ENCODE measurements at regions not wholly inside any gene's neighbourhood (a gene's known extent, or its start where the extent isn't known, plus 50 kb on each side); places are given as distances from the start of the nearest gene placed in this dataset.

DNA sequence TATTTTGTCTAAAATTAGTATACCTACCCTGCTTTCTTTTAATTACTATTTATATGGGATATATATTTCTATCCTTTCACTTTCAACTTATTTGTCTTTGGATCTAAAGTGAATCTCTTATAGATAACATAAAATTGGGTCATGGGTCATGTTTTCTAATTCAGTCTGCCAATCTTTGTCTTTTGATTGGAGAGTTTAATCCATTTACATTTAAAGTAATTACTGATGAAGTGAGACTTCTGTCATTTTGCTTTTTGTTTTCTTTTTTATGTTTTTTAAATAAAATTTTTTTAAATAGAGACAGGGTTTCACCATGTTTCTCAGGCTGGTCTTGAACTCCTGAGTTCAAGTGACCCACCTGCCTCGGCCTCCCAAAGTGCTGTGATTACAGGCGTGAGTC lies 50.5 kb upstream of the PRDM1 start:
- POLR2A ChIA-PET (ENCODE audit: low non-redundant PET) = no interaction called here

DNA sequence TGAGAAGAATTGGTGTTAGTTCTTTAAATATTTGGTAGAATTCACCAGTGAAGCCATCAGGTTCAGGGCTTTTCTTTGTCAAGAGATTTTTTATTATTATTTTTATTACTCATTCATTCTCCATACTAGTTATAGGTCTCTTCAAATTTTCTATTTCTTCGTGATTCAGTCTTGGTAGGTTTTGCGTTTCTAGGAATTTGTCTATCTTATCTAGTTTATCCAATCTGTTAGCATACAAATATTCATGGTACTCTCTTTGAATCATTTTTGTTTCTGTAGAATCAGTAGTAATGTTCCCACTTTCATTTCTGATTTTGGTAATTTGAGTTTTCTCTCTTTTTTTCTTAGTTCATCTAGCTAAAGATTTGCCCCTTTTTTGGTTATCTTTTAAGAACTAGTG lies 52.3 kb upstream of the PRDM1 start:
- TF ChIP-seq, protein P1, sequence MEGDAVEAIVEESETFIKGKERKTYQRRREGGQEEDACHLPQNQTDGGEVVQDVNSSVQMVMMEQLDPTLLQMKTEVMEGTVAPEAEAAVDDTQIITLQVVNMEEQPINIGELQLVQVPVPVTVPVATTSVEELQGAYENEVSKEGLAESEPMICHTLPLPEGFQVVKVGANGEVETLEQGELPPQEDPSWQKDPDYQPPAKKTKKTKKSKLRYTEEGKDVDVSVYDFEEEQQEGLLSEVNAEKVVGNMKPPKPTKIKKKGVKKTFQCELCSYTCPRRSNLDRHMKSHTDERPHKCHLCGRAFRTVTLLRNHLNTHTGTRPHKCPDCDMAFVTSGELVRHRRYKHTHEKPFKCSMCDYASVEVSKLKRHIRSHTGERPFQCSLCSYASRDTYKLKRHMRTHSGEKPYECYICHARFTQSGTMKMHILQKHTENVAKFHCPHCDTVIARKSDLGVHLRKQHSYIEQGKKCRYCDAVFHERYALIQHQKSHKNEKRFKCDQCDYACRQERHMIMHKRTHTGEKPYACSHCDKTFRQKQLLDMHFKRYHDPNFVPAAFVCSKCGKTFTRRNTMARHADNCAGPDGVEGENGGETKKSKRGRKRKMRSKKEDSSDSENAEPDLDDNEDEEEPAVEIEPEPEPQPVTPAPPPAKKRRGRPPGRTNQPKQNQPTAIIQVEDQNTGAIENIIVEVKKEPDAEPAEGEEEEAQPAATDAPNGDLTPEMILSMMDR (conservative IDR thresholded peaks at IDR 0.05; ENCODE audit: low read depth) = no peak
- no peak overlapping the region for H3K27ac ChIP-seq
- ChIA-PET POLR2A (ENCODE audit: low non-redundant PET) (no interaction called here), CTCF (interaction anchor here (0.5 kb wide), 2 partner anchors 156 to 1085 kb away, joined by 3 read pairs; no protein-coding TSS in a partner anchor)
- no peak for DNase-seq (ENCODE audit: low spot score)

More for the DNA sequence above, 50.5 kb upstream of the PRDM1 start:
- DNase-seq (ENCODE audit: low spot score) = no peak
- CTCF ChIA-PET = no interaction called here
- TF ChIP-seq, protein P1 (conservative IDR thresholded peaks at IDR 0.05; ENCODE audit: low read depth) = no peak
- no peak overlapping the region for H3K27ac ChIP-seq

DNA sequence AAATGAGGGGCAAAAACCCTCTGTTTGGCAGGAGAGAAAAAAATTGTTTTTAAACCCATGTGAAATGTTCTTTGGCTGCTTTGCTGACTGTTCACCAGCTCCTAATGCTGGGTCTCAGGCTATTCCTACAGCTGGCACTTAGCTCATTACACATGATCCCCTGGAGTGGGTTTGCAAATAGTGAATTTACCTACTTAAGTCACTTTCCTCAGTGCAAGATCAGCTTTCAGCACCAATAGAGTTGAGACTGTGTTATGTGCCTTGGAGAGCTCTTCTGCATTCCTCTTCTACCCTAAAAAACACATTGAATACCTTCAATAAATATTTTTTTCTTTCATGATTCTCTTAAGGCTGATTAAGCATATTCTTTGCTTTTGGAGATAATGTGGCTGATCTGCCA lies 58.4 kb upstream of the PRDM1 start:
- DNase-seq (ENCODE audit: low spot score) = no peak
- H3K27ac ChIP-seq = no peak overlapping the region
- ChIA-PET POLR2A (ENCODE audit: low non-redundant PET) (no interaction called here), CTCF (interaction anchor here (0.5 to 0.6 kb wide), 2 partner anchors 78 to 333 kb away, joined by 3 to 5 read pairs; partner anchors contain the start of gene CRYBG1)
- TF ChIP-seq, protein P1 (conservative IDR thresholded peaks at IDR 0.05; ENCODE audit: low read depth) = no peak

DNA sequence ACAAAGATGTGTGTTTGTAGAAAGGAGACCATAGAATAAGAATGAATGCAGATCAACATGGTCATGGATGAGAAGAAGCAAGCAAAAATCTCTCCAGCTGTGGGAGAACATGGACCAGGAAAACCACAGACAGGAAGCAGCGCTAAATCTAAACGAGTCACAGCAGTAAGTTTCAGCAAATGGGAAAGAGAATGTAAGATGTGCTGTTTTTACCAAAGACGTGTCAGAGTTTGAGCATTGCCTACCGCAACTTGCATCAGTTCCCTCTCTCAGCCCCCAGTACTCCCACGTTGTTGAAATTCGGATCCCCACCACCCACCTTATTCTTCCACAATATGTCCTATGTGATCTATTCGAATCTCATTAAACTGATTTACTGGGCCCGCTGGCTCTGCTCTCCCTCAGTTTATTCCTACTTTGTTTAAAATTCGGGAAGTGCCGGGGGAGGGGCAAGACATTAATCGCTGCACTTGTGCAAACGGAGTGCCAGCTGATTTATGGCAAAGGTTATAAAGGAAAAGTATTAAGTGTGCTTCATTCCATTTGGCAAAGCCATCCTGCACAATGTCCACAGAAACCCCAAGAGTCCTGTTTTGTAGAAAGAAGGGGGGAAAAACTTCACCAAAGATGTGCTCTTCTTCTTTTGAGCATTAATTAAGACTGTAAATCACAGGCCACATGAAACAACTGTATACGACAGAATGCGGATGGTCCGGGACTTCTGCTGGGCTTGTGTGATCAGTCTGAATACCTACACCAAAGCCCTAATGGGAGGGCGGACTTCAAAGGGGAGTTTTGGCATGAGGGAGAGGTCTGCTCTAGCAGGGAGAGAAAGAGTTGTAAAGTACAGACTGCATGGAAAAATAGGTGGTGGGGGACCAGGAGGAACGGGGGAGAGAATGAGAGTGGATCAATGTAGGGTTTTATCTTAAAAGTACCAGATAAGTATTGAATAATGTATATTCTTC lies 59.1 kb upstream of the PRDM1 start:
- ChIA-PET CTCF (interaction anchor here (0.6 kb wide), 1 partner anchor 334 kb away, joined by 5 read pairs; the partner anchor contains the start of gene CRYBG1), POLR2A (ENCODE audit: low non-redundant PET) (no interaction called here)
- no peak overlapping the region for H3K27ac ChIP-seq

DNA sequence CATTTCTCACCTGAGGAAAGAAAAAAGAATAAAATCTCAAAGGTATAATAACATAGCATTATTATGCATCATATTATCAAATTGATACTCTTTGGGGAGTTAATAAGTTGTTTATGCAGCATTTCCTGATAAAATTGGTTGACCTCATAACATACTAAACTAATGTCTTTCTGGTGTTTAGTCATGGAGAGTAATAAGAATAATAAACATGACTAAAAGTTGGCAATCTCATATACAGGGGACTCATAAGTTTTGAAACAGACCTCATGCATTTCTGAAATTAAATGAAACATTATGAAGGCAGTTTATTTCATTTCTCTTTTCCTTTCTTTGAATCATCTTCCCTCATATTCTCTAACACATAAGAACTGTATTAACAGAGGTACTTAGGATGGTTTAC lies 60.5 kb upstream of the PRDM1 start:
- H3K27ac ChIP-seq = no peak overlapping the region
- DNase-seq (ENCODE audit: low spot score) = no peak
- TF ChIP-seq, protein P1 (conservative IDR thresholded peaks at IDR 0.05; ENCODE audit: low read depth) = no peak
- POLR2A ChIA-PET (ENCODE audit: low non-redundant PET) = no interaction called here
- CTCF ChIA-PET = no interaction called here

More for the DNA sequence above, 59.1 kb upstream of the PRDM1 start:
- no peak for DNase-seq (ENCODE audit: low spot score)
- TF ChIP-seq, protein P1 (conservative IDR thresholded peaks at IDR 0.05; ENCODE audit: low read depth) = no peak

DNA sequence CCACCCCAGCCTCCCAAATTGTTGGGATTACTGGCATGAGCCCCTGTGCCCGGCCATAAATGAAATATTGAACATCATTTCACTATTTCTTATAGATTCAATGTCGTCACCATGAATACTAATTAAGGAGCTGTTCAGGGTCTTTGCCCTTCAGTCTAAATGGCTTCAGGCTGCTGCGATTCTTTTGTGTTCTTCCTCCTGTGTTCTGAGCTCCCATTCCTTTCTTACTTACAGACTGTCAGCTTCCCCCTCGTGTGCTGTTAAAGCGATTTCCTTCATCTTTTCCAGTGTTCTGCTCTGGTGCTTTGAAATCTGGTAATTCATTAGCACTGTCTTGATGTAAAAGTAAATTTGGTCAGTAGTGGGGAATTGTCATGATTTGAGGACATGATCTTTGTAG lies 63.3 kb upstream of the PRDM1 start:
- TF ChIP-seq, protein P1 (conservative IDR thresholded peaks at IDR 0.05; ENCODE audit: low read depth) = no peak
- CTCF ChIA-PET = interaction anchor here (0.6 kb wide), 2 partner anchors 30 to 177 kb away, joined by 3 to 4 read pairs; no protein-coding TSS in a partner anchor
- no peak overlapping the region for H3K27ac ChIP-seq
- POLR2A ChIA-PET (ENCODE audit: low non-redundant PET) = no interaction called here
- no peak for DNase-seq (ENCODE audit: low spot score)
